ENCODE measurements at regions not wholly inside any gene's neighbourhood (a gene's known extent, or its start where the extent isn't known, plus 50 kb on each side); places are given as distances from the start of the nearest gene placed in this dataset.
"Not testable (repeated sequence)": the region's sequence is repeated elsewhere in the genome, so short reads cannot be mapped to it uniquely, and the experiment has no call there.

- DNase-seq (ENCODE audit: low read depth): no peak
Measured at GRCh38 chr9:103068753-103069152, 73.6 kb downstream of the CYLC2 start.

- DNase-seq (ENCODE audit: low read depth): no peak
Measured at GRCh38 chr9:103078581-103078980, 83.4 kb downstream of the CYLC2 start.

GRCh38 chr9:103082494-103082893, 87.4 kb downstream of the CYLC2 start:
- DNase-seq (ENCODE audit: low read depth): no peak

- DNase-seq (ENCODE audit: low read depth): no peak
Measured at GRCh38 chr9:103089357-103089756, 94.2 kb downstream of the CYLC2 start.

GRCh38 chr9:103104101-103104500, 109.0 kb downstream of the CYLC2 start:
- no peak for DNase-seq (ENCODE audit: low read depth)

- DNase-seq (ENCODE audit: low read depth): no peak
Measured at GRCh38 chr9:103116246-103116645, 121.1 kb downstream of the CYLC2 start.

GRCh38 chr9:103126494-103126893, 131.4 kb downstream of the CYLC2 start:
- no peak for DNase-seq (ENCODE audit: low read depth)

- DNase-seq (ENCODE audit: low read depth): no peak
Measured at GRCh38 chr9:103139891-103140290, 144.8 kb downstream of the CYLC2 start.

- DNase-seq (ENCODE audit: low read depth): no peak
Measured at GRCh38 chr9:103152473-103152872, 157.3 kb downstream of the CYLC2 start.

- DNase-seq (ENCODE audit: low read depth): no peak
Measured at GRCh38 chr9:103167530-103167929, 172.4 kb downstream of the CYLC2 start.

GRCh38 chr9:103168254-103168653, 173.1 kb downstream of the CYLC2 start:
- DNase-seq (ENCODE audit: low read depth): no peak

- DNase-seq (ENCODE audit: low read depth): no peak
Measured at GRCh38 chr9:103169798-103170197, 174.7 kb downstream of the CYLC2 start.

GRCh38 chr9:103183701-103184171, 188.6 kb downstream of the CYLC2 start:
- DNase-seq (ENCODE audit: low read depth): no peak

GRCh38 chr9:103186959-103187358, 191.8 kb downstream of the CYLC2 start:
- DNase-seq (ENCODE audit: low read depth): no peak

GRCh38 chr9:103188781-103189350, 193.7 kb downstream of the CYLC2 start:
- no peak for DNase-seq (ENCODE audit: low read depth)

- no peak for DNase-seq (ENCODE audit: low read depth)
Measured at GRCh38 chr9:103193992-103194391, 198.9 kb downstream of the CYLC2 start.

GRCh38 chr9:103203172-103203571, 208.0 kb downstream of the CYLC2 start:
- DNase-seq (ENCODE audit: low read depth): no peak

- not testable (repeated sequence) for DNase-seq (ENCODE audit: low read depth)
Measured at GRCh38 chr9:103205881-103206585, 210.9 kb downstream of the CYLC2 start.

- no peak for DNase-seq (ENCODE audit: low read depth)
Measured at GRCh38 chr9:103210607-103211006, 215.5 kb downstream of the CYLC2 start.

GRCh38 chr9:103215197-103215596, 220.1 kb downstream of the CYLC2 start:
- no peak for DNase-seq (ENCODE audit: low read depth)

GRCh38 chr9:103225702-103226646, 230.8 kb downstream of the CYLC2 start:
- no peak for DNase-seq (ENCODE audit: low read depth)

- no peak for DNase-seq (ENCODE audit: low read depth)
Measured at GRCh38 chr9:103226647-103227013, 231.5 kb downstream of the CYLC2 start.

Measured in Daoy (cell line).